HG02840 (cell line): ENCODE measurements at regions not wholly inside any gene's neighbourhood (a gene's known extent, or its start where the extent isn't known, plus 50 kb on each side); places are given as distances from the start of the nearest gene placed in this dataset.

Experiments
- ATAC-seq: cut with Tn5 transposase; IDR thresholded peaks from one replicate; pipeline ENCODE4 v1.9.1; 2021; ENCODE audit warnings: mild to moderate bottlenecking, moderate library complexity, moderate number of reproducible peaks; ENCODE audit not compliant: unreplicated experiment, low FRiP score

GRCh38 chr9:105859428-105860091 lies 165.2 kb downstream of the TMEM38B start:
- no peak for ATAC-seq

GRCh38 chr9:105860516-105860915 lies 166.2 kb downstream of the TMEM38B start:
- ATAC-seq, result no peak

- ATAC-seq, result no peak
Measured at GRCh38 chr9:105861972-105862371, 167.6 kb downstream of the TMEM38B start.

- no peak for ATAC-seq
Measured at GRCh38 chr9:105864248-105864898, 170.0 kb downstream of the TMEM38B start.

GRCh38 chr9:105865285-105865684 lies 170.9 kb downstream of the TMEM38B start:
- no peak for ATAC-seq

GRCh38 chr9:105871540-105871939 lies 177.2 kb downstream of the TMEM38B start:
- no peak for ATAC-seq

- ATAC-seq, result no peak
Measured at GRCh38 chr9:105873801-105874200, 179.5 kb downstream of the TMEM38B start.

- no peak for ATAC-seq
Measured at GRCh38 chr9:105877721-105878120, 183.4 kb downstream of the TMEM38B start.

- ATAC-seq, result no peak
Measured at GRCh38 chr9:105879181-105879580, 184.8 kb downstream of the TMEM38B start.

GRCh38 chr9:105880517-105880916 lies 186.2 kb downstream of the TMEM38B start:
- no peak for ATAC-seq

GRCh38 chr9:105881021-105881420 lies 186.7 kb downstream of the TMEM38B start:
- ATAC-seq, result no peak

- ATAC-seq, result no peak
Measured at GRCh38 chr9:105881654-105882349, 187.5 kb downstream of the TMEM38B start.

- ATAC-seq, result peak; percentile 81
Measured at GRCh38 chr9:105883847-105884246, 189.5 kb downstream of the TMEM38B start.

- ATAC-seq, result no peak
Measured at GRCh38 chr9:105884416-105884815, 190.1 kb downstream of the TMEM38B start.

- ATAC-seq, result no peak
Measured at GRCh38 chr9:105886136-105886535, 191.8 kb downstream of the TMEM38B start.

- ATAC-seq, result no peak
Measured at GRCh38 chr9:105887679-105888078, 193.3 kb downstream of the TMEM38B start.

- no peak for ATAC-seq
Measured at GRCh38 chr9:105890046-105890822, 195.9 kb downstream of the TMEM38B start.

GRCh38 chr9:105900123-105900522 lies 205.8 kb downstream of the TMEM38B start:
- ATAC-seq, result no peak

- ATAC-seq, result no peak
Measured at GRCh38 chr9:105901514-105902109, 207.3 kb downstream of the TMEM38B start.

GRCh38 chr9:105908069-105908468 lies 213.7 kb downstream of the TMEM38B start:
- ATAC-seq, result no peak
